HTERT RPE-1 (cell line): ENCODE measurements at regions not wholly inside any gene's neighbourhood (a gene's known extent, or its start where the extent isn't known, plus 50 kb on each side); places are given as distances from the start of the nearest gene placed in this dataset.

Experiments
- in situ Hi-C: fragments of 300-500 bp; cut with MboI; formaldehyde crosslinking; loops from 4 replicates; pipeline ENCODE4 v1.14.3; 2020; ENCODE audit warnings: low sequenced_read_pairs

- in situ Hi-C loops: no loop called here
Measured at GRCh38 chr3:135719449-135719848, 246.1 kb upstream of the PPP2R3A start.

GRCh38 chr3:135728007-135728721 lies 237.4 kb upstream of the PPP2R3A start:
- in situ Hi-C loops: no loop called here

GRCh38 chr3:135731546-135731945 lies 234.0 kb upstream of the PPP2R3A start:
- in situ Hi-C loops: no loop called here

GRCh38 chr3:135736740-135737139 lies 228.8 kb upstream of the PPP2R3A start:
- in situ Hi-C loops: no loop called here

GRCh38 chr3:135739779-135740178 lies 225.7 kb upstream of the PPP2R3A start:
- in situ Hi-C loops: no loop called here

GRCh38 chr3:135740211-135740610 lies 225.3 kb upstream of the PPP2R3A start:
- in situ Hi-C loops: no loop called here

GRCh38 chr3:135740751-135741150 lies 224.8 kb upstream of the PPP2R3A start:
- in situ Hi-C loops: no loop called here

- in situ Hi-C loops: no loop called here
Measured at GRCh38 chr3:135751991-135752390, 213.5 kb upstream of the PPP2R3A start.

- in situ Hi-C loops: no loop called here
Measured at GRCh38 chr3:135752851-135753250, 212.7 kb upstream of the PPP2R3A start.

GRCh38 chr3:135753506-135753905 lies 212.0 kb upstream of the PPP2R3A start:
- in situ Hi-C loops: no loop called here

GRCh38 chr3:135755330-135756105 lies 210.0 kb upstream of the PPP2R3A start:
- in situ Hi-C loops: no loop called here

GRCh38 chr3:135756106-135756668 lies 209.3 kb upstream of the PPP2R3A start:
- in situ Hi-C loops: no loop called here

- in situ Hi-C loops: no loop called here
Measured at GRCh38 chr3:135757421-135757820, 208.1 kb upstream of the PPP2R3A start.

- in situ Hi-C loops: no loop called here
Measured at GRCh38 chr3:135758961-135759360, 206.6 kb upstream of the PPP2R3A start.

- in situ Hi-C loops: no loop called here
Measured at GRCh38 chr3:135759651-135760050, 205.9 kb upstream of the PPP2R3A start.

- in situ Hi-C loops: no loop called here
Measured at GRCh38 chr3:135760581-135760980, 204.9 kb upstream of the PPP2R3A start.

- in situ Hi-C loops: no loop called here
Measured at GRCh38 chr3:135762188-135762856, 203.2 kb upstream of the PPP2R3A start.

GRCh38 chr3:135766115-135766514 lies 199.4 kb upstream of the PPP2R3A start:
- in situ Hi-C loops: no loop called here

- in situ Hi-C loops: no loop called here
Measured at GRCh38 chr3:135771760-135772159, 193.8 kb upstream of the PPP2R3A start.

GRCh38 chr3:135779024-135779423 lies 186.5 kb upstream of the PPP2R3A start:
- in situ Hi-C loops: no loop called here

GRCh38 chr3:135779590-135780235 lies 185.8 kb upstream of the PPP2R3A start:
- in situ Hi-C loops: no loop called here
